Stimulated activated CD4-positive, alpha-beta T cell treated with anti-CD3 and anti-CD28 coated beads, Interleukin-2, amount 100 ng/mL, for 24 hours (primary cell): ENCODE measurements at regions not wholly inside any gene's neighbourhood (a gene's known extent, or its start where the extent isn't known, plus 50 kb on each side); places are given as distances from the start of the nearest gene placed in this dataset.

ENCODE experiments used
- DNase-seq, 2 donors: peaks; one replicate each; pipeline ENCODE4 v3.0.0-alpha.2; 2020

- DNase-seq: no peak
Measured at GRCh38 chr12:94745562-94745961, 95.2 kb upstream of the TMCC3 start.

GRCh38 chr12:94743174-94743573 is 92.8 kb upstream of the TMCC3 start:
- no peak for DNase-seq

GRCh38 chr12:94740601-94741362 is 90.4 kb upstream of the TMCC3 start:
- DNase-seq: no peak

- DNase-seq: no peak
Measured at GRCh38 chr12:94736820-94737219, 86.5 kb upstream of the TMCC3 start.

- no peak for DNase-seq
Measured at GRCh38 chr12:94736004-94736403, 85.6 kb upstream of the TMCC3 start.

- no peak for DNase-seq
Measured at GRCh38 chr12:94733727-94734126, 83.4 kb upstream of the TMCC3 start.

- no peak for DNase-seq
Measured at GRCh38 chr12:94732367-94732990, 82.1 kb upstream of the TMCC3 start.

GRCh38 chr12:94731733-94732360 is 81.5 kb upstream of the TMCC3 start:
- DNase-seq: no peak

- no peak for DNase-seq
Measured at GRCh38 chr12:94730847-94731246, 80.5 kb upstream of the TMCC3 start.

GRCh38 chr12:94726236-94726835 is 76.0 kb upstream of the TMCC3 start:
- DNase-seq: no peak

GRCh38 chr12:94725375-94726168 is 75.2 kb upstream of the TMCC3 start:
- no peak for DNase-seq

- no peak for DNase-seq
Measured at GRCh38 chr12:94722664-94723063, 72.3 kb upstream of the TMCC3 start.

GRCh38 chr12:94721173-94721572 is 70.8 kb upstream of the TMCC3 start:
- DNase-seq: no peak

- DNase-seq: no peak
Measured at GRCh38 chr12:94718114-94718513, 67.8 kb upstream of the TMCC3 start.

- no peak for DNase-seq
Measured at GRCh38 chr12:94717656-94718055, 67.3 kb upstream of the TMCC3 start.

- no peak for DNase-seq
Measured at GRCh38 chr12:94717108-94717507, 66.8 kb upstream of the TMCC3 start.

GRCh38 chr12:94716339-94716738 is 66.0 kb upstream of the TMCC3 start:
- DNase-seq: no peak

- DNase-seq: no peak
Measured at GRCh38 chr12:94714378-94715114, 64.2 kb upstream of the TMCC3 start.

GRCh38 chr12:94712815-94713515 is 62.6 kb upstream of the TMCC3 start:
- no peak for DNase-seq

- peak in 1 of 2 donors; percentile 35 for DNase-seq
Measured at GRCh38 chr12:94710933-94711332, 60.6 kb upstream of the TMCC3 start.

GRCh38 chr12:94707892-94708291 is 57.5 kb upstream of the TMCC3 start:
- no peak for DNase-seq

- DNase-seq: no peak
Measured at GRCh38 chr12:94707036-94707435, 56.7 kb upstream of the TMCC3 start.
